ENCODE measurements at regions not wholly inside any gene's neighbourhood (a gene's known extent, or its start where the extent isn't known, plus 50 kb on each side); places are given as distances from the start of the nearest gene placed in this dataset.
"Not testable (repeated sequence)": the region's sequence is repeated elsewhere in the genome, so short reads cannot be mapped to it uniquely, and the experiment has no call there.

DNA sequence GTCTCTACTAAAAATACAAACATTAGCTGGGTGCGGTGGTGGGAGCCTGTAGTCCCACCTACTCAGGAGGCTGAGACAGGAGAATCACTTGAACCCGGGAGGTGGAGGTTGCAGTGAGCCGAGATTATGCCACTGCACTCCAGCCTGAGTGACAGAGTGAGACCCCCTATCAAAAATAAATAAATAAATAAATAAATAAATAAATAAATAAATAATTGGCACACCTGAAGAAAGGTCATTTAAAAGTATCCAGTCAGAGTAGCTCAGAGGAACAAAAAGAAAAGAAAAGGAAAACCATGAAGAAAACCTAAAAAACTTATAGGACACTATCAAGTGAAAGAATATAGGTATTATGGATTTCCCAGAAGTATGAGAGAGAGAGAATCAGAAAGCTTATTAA is 330.1 kb upstream of the AR start:
- H3K4me3 ChIP-seq (ENCODE audit: low read depth, low read length); H3K27ac ChIP-seq (ENCODE audit: low read depth); H3K4me1 ChIP-seq (ENCODE audit: insufficient read depth); H3K36me3 ChIP-seq (ENCODE audit: insufficient read depth); DNase-seq (ENCODE audit: extremely low spot score): not testable (repeated sequence)
- 92% methylated on average over 3 of the region's 3 CpGs for WGBS

DNA sequence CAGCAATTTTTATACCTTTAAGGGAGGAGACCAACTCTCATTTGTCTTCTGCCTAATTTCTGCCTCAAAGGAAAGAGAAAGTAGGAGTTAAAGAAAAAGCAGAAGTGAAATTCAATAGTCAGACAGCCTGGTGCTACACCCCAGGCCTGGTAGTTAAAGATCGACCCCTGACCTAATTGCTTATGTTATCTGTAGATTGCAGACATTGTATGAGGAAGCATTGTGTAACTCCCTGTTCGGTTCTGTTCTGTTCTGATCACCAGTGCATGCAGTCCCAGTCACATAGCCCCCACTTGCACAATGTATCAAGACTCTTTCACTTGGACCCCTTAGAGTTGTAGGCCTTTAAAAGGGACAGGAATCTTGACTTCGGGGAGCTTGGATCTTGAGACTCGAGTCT is 335.9 kb upstream of the AR start:
- DNase-seq (ENCODE audit: extremely low spot score), result no peak
- H3K27ac ChIP-seq (ENCODE audit: low read depth), result no peak overlapping the region
- H3K4me3 ChIP-seq (ENCODE audit: low read depth, low read length), result no peak overlapping the region
- 63% methylated on average over 4 of the region's 4 CpGs for WGBS
- no peaks in the 10 kb centered on the region for H3K4me1 ChIP-seq (ENCODE audit: insufficient read depth)
- H3K36me3 ChIP-seq (ENCODE audit: insufficient read depth), result no peaks in the 10 kb centered on the region

DNA sequence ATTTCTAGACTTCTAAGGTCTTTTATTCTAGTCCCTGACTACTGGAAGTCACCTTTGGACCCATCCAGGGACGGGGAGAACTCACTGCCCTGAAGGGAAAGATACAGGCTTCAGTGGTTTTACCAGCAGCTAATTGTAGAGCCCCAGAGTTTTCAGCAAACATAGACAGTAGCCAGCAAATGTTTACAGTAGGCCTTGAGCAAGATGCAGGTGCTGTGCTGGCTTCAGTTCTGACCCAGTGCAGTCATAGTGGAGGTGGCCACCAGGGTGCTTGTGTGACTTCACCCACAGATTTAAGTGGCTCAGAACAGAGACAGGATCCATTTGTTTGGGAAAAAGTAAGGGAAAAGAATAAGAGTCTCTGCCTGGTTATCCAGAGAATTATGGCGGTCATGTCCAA is 384.4 kb upstream of the AR start:
- no peak overlapping the region for H3K27ac ChIP-seq (ENCODE audit: low read depth)
- DNase-seq (ENCODE audit: extremely low spot score), result no peak
- H3K36me3 ChIP-seq (ENCODE audit: insufficient read depth), result no peaks in the 10 kb centered on the region
- H3K4me1 ChIP-seq (ENCODE audit: insufficient read depth), result no peaks in the 10 kb centered on the region
- H3K4me3 ChIP-seq (ENCODE audit: low read depth, low read length), result no peak overlapping the region
- WGBS, result 69% methylated on average over 2 of the region's 2 CpGs

DNA sequence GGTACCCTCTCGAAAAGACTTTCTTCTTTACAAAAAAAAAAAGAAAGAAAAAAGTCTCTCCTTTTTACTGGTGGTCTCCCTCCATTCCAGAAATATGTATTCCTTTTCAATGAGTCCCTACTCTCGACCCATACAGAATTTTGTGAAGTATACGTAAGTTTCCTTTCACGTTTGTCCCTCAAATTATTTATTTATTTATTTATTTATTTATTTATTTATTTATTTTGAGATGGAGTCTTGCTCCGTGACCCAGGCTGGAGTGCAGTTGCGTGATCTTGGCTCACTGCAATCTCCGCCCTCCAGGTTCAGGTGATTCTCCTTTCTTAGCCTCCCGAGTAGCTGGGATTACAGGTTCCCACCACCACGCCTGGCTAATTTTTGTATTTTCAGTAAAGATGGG is 429.2 kb upstream of the AR start:
- WGBS, result 89% methylated on average over 9 of the region's 9 CpGs
- Histone ChIP-seq H3K4me3 (ENCODE audit: low read depth, low read length) (no peak overlapping the region), H3K36me3 (ENCODE audit: insufficient read depth) (no peaks in the 10 kb centered on the region), H3K27ac (ENCODE audit: low read depth) (no peak overlapping the region), H3K4me1 (ENCODE audit: insufficient read depth) (no peaks in the 10 kb centered on the region)
- DNase-seq (ENCODE audit: extremely low spot score), result no peak

DNA sequence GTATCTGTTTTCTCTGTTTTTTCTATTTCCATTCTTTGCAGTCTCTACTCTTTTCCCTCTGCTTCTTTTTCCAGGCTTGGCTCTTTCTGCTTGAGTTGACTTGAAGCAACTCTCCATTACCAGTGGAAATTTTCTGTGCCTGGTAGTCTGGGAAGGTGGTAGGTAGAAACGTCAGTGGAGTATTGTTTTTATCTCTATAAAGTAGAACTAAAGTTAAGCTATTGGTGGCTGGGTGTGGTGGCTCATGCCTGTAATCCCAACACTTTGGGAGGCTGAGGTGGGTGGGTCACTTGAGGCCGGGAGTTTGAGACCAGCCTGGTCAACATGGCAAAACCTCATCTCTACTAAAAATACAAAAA is 438.1 kb upstream of the AR start:
- no peak overlapping the region for H3K4me3 ChIP-seq (ENCODE audit: low read depth, low read length)
- H3K4me1 ChIP-seq (ENCODE audit: insufficient read depth), result no peaks in the 10 kb centered on the region
- no peak for DNase-seq (ENCODE audit: extremely low spot score)
- H3K36me3 ChIP-seq (ENCODE audit: insufficient read depth), result no peaks in the 10 kb centered on the region
- 71% methylated on average over 2 of the region's 2 CpGs for WGBS
- no peak overlapping the region for H3K27ac ChIP-seq (ENCODE audit: low read depth)

DNA sequence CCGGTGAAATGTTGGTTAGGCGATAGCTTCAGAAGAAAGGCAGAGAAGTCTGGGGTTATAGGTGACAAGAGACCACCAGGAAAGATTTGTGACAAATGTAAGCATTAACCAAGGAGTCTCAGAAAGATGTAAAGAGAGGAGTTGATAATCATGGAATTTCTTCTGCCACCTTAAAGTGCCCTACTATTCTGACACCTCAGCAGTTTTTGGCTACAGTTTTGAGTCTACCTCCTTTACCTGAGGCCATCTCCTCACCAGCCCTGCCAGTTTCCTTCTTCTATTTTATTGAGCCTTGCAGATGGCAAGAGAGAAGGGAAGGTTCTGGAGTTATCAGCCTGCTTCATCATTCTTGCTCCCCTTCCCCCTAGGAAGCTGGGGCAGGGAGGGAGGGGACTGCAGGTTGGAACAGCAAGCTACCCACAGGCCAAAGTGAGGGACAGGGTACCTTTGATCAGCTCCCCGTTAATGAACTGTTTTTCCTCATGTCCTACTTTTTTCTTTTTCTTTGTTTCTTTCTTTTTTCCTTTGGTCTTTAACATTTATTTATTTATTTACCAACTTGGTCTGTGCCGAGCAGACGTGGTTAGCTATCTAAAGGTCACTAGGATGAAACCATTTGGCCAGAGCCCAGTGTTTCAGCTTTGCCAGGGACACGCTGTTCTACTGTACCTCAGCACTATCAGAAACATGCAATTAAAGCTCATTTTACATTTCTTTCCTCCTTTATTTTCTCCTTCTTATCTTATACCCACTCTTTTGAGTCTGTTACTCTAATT is 438.7 kb upstream of the AR start:
- Histone ChIP-seq H3K4me3 (ENCODE audit: low read depth, low read length) (no peak overlapping the region), H3K36me3 (ENCODE audit: insufficient read depth) (no peaks in the 10 kb centered on the region), H3K27ac (ENCODE audit: low read depth) (no peak overlapping the region), H3K4me1 (ENCODE audit: insufficient read depth) (no peaks in the 10 kb centered on the region)
- no peak for DNase-seq (ENCODE audit: extremely low spot score)
- 52% methylated on average over 6 of the region's 6 CpGs for WGBS

DNA sequence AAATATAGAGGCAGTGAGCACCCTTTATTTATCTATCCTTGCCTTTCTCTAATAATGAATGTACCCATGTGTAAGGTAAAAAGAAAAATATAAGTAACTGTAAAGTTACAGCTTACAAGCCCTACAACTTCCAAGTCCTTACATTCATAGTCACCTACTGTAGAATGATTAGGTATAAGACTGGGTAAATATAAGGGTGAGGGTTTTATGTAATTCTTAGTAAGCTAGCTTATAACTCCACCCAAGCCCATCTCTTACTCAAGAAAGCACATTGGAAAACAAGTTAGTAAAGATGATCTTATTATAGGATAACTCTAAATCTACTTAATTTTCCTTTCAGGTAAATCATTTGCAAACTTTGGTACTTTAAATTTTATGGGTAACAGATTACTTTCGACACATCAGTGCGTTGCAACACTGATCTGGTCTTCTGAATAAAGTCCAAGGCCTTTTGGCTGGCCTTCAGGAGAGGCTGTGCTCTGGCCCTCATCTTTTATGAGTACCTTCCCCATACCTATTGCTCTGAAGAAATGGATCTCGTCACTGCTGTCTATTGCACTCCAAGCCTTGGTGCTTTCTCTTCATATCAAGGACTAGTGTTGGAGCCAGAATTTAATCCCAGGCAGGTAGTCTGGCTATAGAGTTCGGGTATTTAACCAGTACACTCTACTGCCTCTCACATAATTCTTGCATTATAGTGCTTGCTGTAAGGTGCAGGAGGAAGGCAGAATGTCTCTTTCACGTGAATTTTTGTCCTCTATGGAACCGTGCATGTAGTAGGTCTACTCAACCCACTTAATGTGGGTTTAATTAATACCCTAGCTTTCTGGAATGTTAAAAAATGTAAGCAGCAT is 443.6 kb upstream of the AR start:
- WGBS, result 75% methylated on average over 6 of the region's 6 CpGs
- Histone ChIP-seq H3K36me3 (ENCODE audit: insufficient read depth) (no peaks in the 10 kb centered on the region), H3K4me3 (ENCODE audit: low read depth, low read length) (no peak overlapping the region), H3K4me1 (ENCODE audit: insufficient read depth) (no peaks in the 10 kb centered on the region), H3K27ac (ENCODE audit: low read depth) (no peak overlapping the region)
- no peak for DNase-seq (ENCODE audit: extremely low spot score)

DNA sequence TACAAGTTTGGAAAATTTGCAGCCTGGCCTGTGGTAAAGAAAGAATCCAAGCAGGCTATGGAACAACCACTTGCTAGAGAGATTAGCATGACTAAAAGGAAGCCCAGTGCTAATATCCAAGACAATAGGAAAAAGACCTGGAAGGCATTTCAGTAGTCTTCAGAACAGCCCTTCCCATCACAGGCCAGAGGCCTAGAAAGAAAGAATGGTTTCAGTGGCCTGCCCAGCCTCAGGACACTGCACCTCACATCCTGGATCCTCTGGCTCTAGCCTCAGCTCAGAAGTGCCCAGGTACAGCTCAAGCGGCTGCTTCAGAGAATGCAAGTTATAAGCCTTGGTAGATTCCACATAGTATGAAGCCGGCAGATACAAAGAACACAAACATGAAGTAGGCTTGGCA is 449.8 kb upstream of the AR start:
- Histone ChIP-seq H3K4me3 (ENCODE audit: low read depth, low read length) (no peak overlapping the region), H3K4me1 (ENCODE audit: insufficient read depth) (no peaks in the 10 kb centered on the region), H3K27ac (ENCODE audit: low read depth) (no peak overlapping the region), H3K36me3 (ENCODE audit: insufficient read depth) (no peaks in the 10 kb centered on the region)
- no peak for DNase-seq (ENCODE audit: extremely low spot score)
- WGBS, result 92% methylated on average over 2 of the region's 2 CpGs

DNA sequence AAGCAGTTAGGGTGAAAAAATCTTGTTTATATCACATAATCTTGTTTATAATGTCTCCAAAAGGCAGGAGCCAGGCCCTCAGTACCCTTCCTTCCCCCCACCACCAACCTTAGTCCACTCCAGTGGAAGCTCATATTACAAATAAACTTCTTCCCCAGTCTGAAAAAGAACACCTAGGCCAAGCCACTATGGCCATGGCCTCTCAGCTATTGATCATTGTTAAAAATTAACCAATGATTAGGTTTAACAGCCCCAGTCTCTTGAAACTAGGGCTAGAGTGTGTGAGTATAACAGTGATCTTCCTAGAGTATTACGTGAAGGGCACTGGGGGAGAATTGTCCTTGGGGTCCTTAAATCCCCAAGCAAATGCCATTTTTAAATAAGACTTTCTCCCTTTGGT is 411.9 kb upstream of the EDA2R start:
- H3K27ac ChIP-seq (ENCODE audit: low read depth), result no peak overlapping the region

DNA sequence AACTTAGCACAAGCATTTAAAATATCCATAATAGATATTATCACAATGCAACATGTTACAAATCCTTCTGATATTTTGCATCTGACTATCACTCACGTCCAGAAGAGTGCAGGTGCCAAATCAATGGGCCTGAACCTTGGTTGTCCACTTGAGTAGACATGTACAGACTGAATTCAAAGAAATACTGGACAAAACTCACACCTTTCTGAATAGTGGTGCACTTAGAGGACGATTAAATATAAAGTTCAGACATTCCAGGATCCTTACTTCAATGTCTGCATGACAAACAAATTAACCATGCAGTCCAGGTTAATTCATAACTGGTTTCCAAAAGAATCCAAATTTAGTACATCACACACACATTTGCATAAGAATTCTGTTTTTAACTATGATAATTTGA is 406.0 kb upstream of the EDA2R start:
- Histone ChIP-seq H3K4me1 (ENCODE audit: insufficient read depth) (no peaks in the 10 kb centered on the region), H3K4me3 (ENCODE audit: low read depth, low read length) (no peak overlapping the region), H3K27ac (ENCODE audit: low read depth) (no peak overlapping the region), H3K36me3 (ENCODE audit: insufficient read depth) (no peaks in the 10 kb centered on the region)
- WGBS, result 41% methylated on average over 2 of the region's 2 CpGs
- no peak for DNase-seq (ENCODE audit: extremely low spot score)

More for the DNA sequence above, 411.9 kb upstream of the EDA2R start:
- Histone ChIP-seq H3K36me3 (ENCODE audit: insufficient read depth) (no peaks in the 10 kb centered on the region), H3K4me3 (ENCODE audit: low read depth, low read length) (no peak overlapping the region), H3K4me1 (ENCODE audit: insufficient read depth) (no peaks in the 10 kb centered on the region)
- no peak for DNase-seq (ENCODE audit: extremely low spot score)
- WGBS, result 85% methylated on average over 1 of the region's 1 CpG

DNA sequence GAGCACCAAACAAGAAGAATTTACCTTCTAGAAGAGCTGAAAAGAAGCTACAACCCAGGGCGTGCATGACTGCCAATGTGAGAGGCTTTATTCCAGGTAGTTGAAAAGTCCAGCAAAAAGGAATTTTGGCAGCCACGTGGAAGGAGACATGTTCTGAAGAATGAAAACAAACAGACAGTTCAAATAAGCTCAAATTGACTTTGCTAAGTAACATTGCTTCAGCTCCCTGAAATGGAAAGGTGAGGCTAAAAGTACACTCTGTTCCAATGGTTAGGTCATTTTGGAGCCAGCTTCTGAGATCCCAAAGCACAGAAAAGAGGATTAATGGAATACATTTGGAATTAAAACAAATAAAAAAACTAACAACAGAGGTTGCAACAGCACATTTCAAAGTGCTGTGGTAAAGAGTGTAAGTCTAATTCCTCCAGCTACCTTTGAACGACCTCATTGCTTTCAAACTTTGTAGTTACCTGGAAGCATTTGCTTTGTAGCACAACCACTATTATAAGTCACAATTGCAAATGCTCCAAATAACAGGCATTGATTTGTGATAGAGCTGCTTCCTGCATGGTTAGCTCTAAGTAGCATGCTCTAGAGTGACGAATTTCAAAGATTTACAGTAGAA is 405.3 kb upstream of the EDA2R start:
- H3K4me3 ChIP-seq (ENCODE audit: low read depth, low read length), result no peak overlapping the region
- H3K27ac ChIP-seq (ENCODE audit: low read depth), result no peak overlapping the region
- no peaks in the 10 kb centered on the region for H3K36me3 ChIP-seq (ENCODE audit: insufficient read depth)
- H3K4me1 ChIP-seq (ENCODE audit: insufficient read depth), result no peaks in the 10 kb centered on the region
- 57% methylated on average over 4 of the region's 4 CpGs for WGBS
- no peak for DNase-seq (ENCODE audit: extremely low spot score)

DNA sequence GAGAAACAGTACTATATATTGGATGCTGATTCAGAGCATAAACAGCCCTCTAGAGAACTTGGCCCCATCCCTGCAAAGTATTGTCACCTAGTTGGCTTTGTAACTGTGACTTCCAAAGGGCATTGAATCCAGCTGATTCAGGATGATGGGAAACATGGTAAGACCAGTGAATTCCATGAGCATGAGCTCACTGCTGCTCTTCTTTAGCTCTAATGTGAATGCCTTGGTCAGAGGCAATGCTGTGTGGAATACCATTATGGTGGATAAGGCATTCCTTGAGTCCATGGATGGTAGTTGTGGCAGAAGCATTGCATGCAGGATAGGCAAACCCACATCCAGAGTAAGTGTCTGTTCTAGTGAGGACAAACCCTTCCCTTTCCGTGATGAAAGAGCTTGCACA is 365.6 kb upstream of the EDA2R start:
- Histone ChIP-seq H3K4me3 (ENCODE audit: low read depth, low read length) (no peak overlapping the region), H3K27ac (ENCODE audit: low read depth) (no peak overlapping the region), H3K36me3 (ENCODE audit: insufficient read depth) (no peaks in the 10 kb centered on the region), H3K4me1 (ENCODE audit: insufficient read depth) (no peaks in the 10 kb centered on the region)
- 90% methylated on average over 1 of the region's 1 CpG for WGBS
- DNase-seq (ENCODE audit: extremely low spot score), result no peak

DNA sequence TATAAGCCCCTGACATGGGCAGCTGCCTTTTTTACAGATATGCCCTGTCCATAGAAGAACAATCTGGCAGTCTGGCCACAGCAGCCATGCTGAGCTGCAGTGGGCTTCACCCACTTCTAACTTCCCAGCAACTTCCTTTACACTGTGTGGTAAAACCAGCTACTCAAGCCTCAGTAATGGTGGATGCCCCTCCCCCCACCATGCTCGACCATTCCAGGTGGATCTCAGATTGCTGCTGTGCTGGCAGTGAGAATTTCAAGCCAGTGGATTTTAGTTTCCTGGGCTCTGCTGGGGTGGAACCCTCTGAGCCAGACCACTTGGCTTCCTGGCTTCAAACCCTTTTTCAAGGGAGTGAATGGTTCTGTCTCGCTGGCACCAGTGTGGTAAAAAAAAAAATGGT is 355.9 kb upstream of the EDA2R start:
- WGBS, result 54% methylated on average over 2 of the region's 2 CpGs
- Histone ChIP-seq H3K27ac (ENCODE audit: low read depth) (no peak overlapping the region), H3K4me3 (ENCODE audit: low read depth, low read length) (no peak overlapping the region), H3K4me1 (ENCODE audit: insufficient read depth) (no peaks in the 10 kb centered on the region), H3K36me3 (ENCODE audit: insufficient read depth) (no peaks in the 10 kb centered on the region)
- no peak for DNase-seq (ENCODE audit: extremely low spot score)

DNA sequence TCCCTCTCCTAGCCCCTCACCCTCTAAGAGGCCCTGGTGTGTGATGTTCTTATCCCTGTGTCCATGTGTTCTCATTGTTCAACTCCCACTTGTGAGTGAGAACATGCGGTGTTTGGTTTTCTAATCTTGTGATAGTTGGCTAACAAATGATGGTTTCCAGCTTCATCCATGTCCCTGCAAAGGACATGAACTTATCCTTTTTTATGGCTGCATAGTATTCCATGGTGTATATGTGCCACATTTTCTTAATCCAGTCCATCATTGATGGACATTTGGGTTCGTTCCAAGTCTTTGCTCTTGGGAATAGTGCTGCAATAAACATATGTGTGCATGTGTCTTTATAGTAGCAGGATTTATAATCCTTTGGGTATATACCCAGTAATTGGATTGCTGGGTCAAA is 353.2 kb upstream of the EDA2R start:
- H3K4me1 ChIP-seq (ENCODE audit: insufficient read depth); H3K36me3 ChIP-seq (ENCODE audit: insufficient read depth); H3K27ac ChIP-seq (ENCODE audit: low read depth); DNase-seq (ENCODE audit: extremely low spot score); H3K4me3 ChIP-seq (ENCODE audit: low read depth, low read length): not testable (repeated sequence)
- WGBS, result 92% methylated on average over 2 of the region's 2 CpGs

All from urinary bladder (tissue), 3 donors.